ENCODE measurements at regions not wholly inside any gene's neighbourhood (a gene's known extent, or its start where the extent isn't known, plus 50 kb on each side); places are given as distances from the start of the nearest gene placed in this dataset.

DNA sequence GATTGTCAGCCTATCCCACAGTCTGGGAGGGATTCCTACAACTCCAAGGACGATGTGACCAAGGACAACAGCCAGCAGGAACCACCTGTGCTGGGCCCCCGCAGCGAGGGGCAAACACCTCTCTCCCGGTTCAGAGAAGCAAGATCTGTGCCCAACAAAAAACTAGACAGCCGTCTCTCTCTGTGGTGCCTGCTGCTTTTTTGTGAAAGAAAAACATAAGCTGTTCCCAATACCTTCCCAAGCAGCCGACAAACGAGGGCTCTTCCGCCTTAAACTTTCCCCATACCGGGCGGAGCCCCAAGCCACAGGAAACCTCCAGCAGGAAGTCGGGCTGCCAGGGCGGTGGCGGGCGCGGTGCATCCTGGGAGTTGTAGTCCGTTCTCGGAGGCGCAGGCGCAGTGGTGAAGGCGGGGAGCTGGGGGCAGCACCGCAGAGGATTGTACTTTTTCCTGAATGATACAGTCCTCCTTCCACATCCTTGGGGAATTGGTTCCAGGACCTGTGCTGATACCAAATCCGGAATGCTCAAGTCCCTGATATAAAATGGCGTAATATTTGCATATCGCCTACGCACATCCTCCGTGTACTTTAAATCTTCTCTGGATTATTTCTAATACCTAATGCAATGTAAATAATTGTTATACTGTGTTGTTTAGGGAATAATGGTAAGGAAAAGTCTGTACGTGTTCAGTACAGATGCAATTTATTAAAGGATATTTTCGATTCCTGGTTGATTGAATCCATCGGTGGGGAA is 63.1 kb upstream of the IRF2 start:
- TF ChIP-seq, protein P1, sequence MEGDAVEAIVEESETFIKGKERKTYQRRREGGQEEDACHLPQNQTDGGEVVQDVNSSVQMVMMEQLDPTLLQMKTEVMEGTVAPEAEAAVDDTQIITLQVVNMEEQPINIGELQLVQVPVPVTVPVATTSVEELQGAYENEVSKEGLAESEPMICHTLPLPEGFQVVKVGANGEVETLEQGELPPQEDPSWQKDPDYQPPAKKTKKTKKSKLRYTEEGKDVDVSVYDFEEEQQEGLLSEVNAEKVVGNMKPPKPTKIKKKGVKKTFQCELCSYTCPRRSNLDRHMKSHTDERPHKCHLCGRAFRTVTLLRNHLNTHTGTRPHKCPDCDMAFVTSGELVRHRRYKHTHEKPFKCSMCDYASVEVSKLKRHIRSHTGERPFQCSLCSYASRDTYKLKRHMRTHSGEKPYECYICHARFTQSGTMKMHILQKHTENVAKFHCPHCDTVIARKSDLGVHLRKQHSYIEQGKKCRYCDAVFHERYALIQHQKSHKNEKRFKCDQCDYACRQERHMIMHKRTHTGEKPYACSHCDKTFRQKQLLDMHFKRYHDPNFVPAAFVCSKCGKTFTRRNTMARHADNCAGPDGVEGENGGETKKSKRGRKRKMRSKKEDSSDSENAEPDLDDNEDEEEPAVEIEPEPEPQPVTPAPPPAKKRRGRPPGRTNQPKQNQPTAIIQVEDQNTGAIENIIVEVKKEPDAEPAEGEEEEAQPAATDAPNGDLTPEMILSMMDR (IDR thresholded peaks at IDR 0.05), result no peak
- TF ChIP-seq POLR2AphosphoS5 (IDR thresholded peaks at IDR 0.05; ENCODE audit: low read depth, low read length) (peak; percentile 76), TCF7L2 (IDR thresholded peaks at IDR 0.05; ENCODE audit: low read depth, low read length) (no peak)

Measured in Panc1 (cell line).